Thoracic aorta (tissue), 2 donors: ENCODE measurements at regions not wholly inside any gene's neighbourhood (a gene's known extent, or its start where the extent isn't known, plus 50 kb on each side); places are given as distances from the start of the nearest gene placed in this dataset.

Experiments
- ATAC-seq: fragments of 150-250 bp; one replicate; pipeline ENCODE4 v1.8.0; 2017; ENCODE audit warnings: low read depth; ENCODE audit not compliant: insufficient number of reproducible peaks, low FRiP score
- DNase-seq: peaks from one replicate; pipeline ENCODE4 v3.0.0-alpha.2; 2020; ENCODE audit warnings: low spot score
- H3K27ac ChIP-seq, 2 donors: fragments of 200-600 bp; sonication (generic); 1 replicate in 1 of 2; 2 replicates in 1 of 2; pipeline ENCODE4 v1.5.1; 2016; ENCODE audit warnings: mild to moderate bottlenecking in 2 of 2, moderate library complexity in 2 of 2
- H3K27me3 ChIP-seq: fragments of 200-600 bp; sonication (generic); replicated peaks from 2 replicates; pipeline ENCODE4 v1.6.0; 2016; ENCODE audit warnings: mild to moderate bottlenecking; ENCODE audit not compliant: insufficient read depth
- H3K36me3 ChIP-seq: fragments of 200-600 bp; sonication (generic); one replicate; pipeline ENCODE4 v1.5.1; 2016
- H3K4me1 ChIP-seq, 2 donors: fragments of 200-600 bp; sonication (generic); 1 replicate in 1 of 2; 2 replicates in 1 of 2; pipeline versions ENCODE4 v1.5.1 to v1.6.0; 2016; ENCODE audit warnings: low read depth in 2 of 2, mild to moderate bottlenecking in 1 of 2; ENCODE audit not compliant: control insufficient read depth in 1 of 2
- H3K4me3 ChIP-seq: fragments of 200-600 bp; sonication (generic); 2 replicates; pipeline ENCODE4 v1.5.1; 2016; ENCODE audit warnings: mild to moderate bottlenecking
- H3K9me3 ChIP-seq: fragments of 200-600 bp; sonication (generic); 2 replicates; pipeline ENCODE4 v1.5.1; 2016
- CTCF ChIP-seq: fragments of 200-600 bp; sonication (generic); IDR thresholded peaks from one replicate; pipeline ENCODE4 v1.5.1; 2019; ENCODE audit warnings: antibody characterized with exemption

- Histone ChIP-seq H3K9me3 (no peaks in the 10 kb centered on the region), H3K27me3 (peaks cover 14% of the 10 kb centered on the region), H3K36me3 (no peaks in the 10 kb centered on the region), H3K4me1 (peaks cover 7 to 20% of the 10 kb centered on the region in 2 donors), H3K27ac (no peak overlapping the region), H3K4me3 (no peak overlapping the region)
- ATAC-seq: no peak
- no peak for TF ChIP-seq CTCF
- DNase-seq: no peak
Measured at GRCh38 chr5:73297430-73297829, 124.4 kb downstream of the TMEM174 start.

GRCh38 chr5:73296772-73297171, 123.8 kb downstream of the TMEM174 start:
- no peak for TF ChIP-seq CTCF
- H3K27me3 ChIP-seq: peaks cover 14% of the 10 kb centered on the region

GRCh38 chr5:73295921-73296320, 122.9 kb downstream of the TMEM174 start:
- Histone ChIP-seq H3K9me3 (no peaks in the 10 kb centered on the region), H3K27ac (no peak overlapping the region), H3K27me3 (peaks cover 14% of the 10 kb centered on the region), H3K4me3 (no peak overlapping the region), H3K36me3 (no peaks in the 10 kb centered on the region), H3K4me1 (peaks cover 7 to 20% of the 10 kb centered on the region in 2 donors)
- ATAC-seq (no peak), DNase-seq (no peak)
- TF ChIP-seq CTCF: no peak

More at GRCh38 chr5:73296772-73297171, 123.8 kb downstream of the TMEM174 start:
- Histone ChIP-seq H3K36me3 (no peaks in the 10 kb centered on the region), H3K27ac (no peak overlapping the region), H3K4me1 (peaks cover 7 to 20% of the 10 kb centered on the region in 2 donors), H3K4me3 (no peak overlapping the region), H3K9me3 (no peaks in the 10 kb centered on the region)
- ATAC-seq: no peak
- DNase-seq: no peak

- no peak for TF ChIP-seq CTCF
- peaks cover 14% of the 10 kb centered on the region for H3K27me3 ChIP-seq
- no peak for DNase-seq
- no peak for ATAC-seq
- H3K27ac ChIP-seq: no peak overlapping the region
- H3K36me3 ChIP-seq: no peaks in the 10 kb centered on the region
- H3K4me1 ChIP-seq: peaks cover 7 to 20% of the 10 kb centered on the region in 2 donors
- H3K4me3 ChIP-seq: no peak overlapping the region
- H3K9me3 ChIP-seq: no peaks in the 10 kb centered on the region
Measured at GRCh38 chr5:73295447-73295846, 122.5 kb downstream of the TMEM174 start.

GRCh38 chr5:73292816-73293459, 119.9 kb downstream of the TMEM174 start:
- Histone ChIP-seq H3K27ac (no peak overlapping the region), H3K36me3 (no peaks in the 10 kb centered on the region), H3K4me1 (peaks cover 0 to 2% of the 10 kb centered on the region in 2 donors), H3K27me3 (no peaks in the 10 kb centered on the region), H3K9me3 (no peaks in the 10 kb centered on the region), H3K4me3 (no peak overlapping the region)
- no peak for DNase-seq
- no peak for TF ChIP-seq CTCF
- no peak for ATAC-seq
